Hematopoietic multipotent progenitor cell treated with erythropoietin and hydrocortisone succinate and interleukin-3 and kit ligand, for 6 days (in vitro differentiated cells): ENCODE measurements at regions not wholly inside any gene's neighbourhood (a gene's known extent, or its start where the extent isn't known, plus 50 kb on each side); places are given as distances from the start of the nearest gene placed in this dataset.

Experiments used
- DNase-seq: peaks from one replicate; pipeline ENCODE4 v3.0.0-alpha.2; 2015

GRCh38 chr2:239864247-239865058 is 160.7 kb downstream of the NDUFA10 start:
- no peak for DNase-seq

GRCh38 chr2:239862613-239863012 is 162.5 kb downstream of the NDUFA10 start:
- no peak for DNase-seq

GRCh38 chr2:239858179-239858578 is 167.0 kb downstream of the NDUFA10 start:
- no peak for DNase-seq

GRCh38 chr2:239857591-239857990 is 167.6 kb downstream of the NDUFA10 start:
- no peak for DNase-seq

- no peak for DNase-seq
Observed at GRCh38 chr2:239856620-239857285, 168.4 kb downstream of the NDUFA10 start.

GRCh38 chr2:239855863-239856587 is 169.1 kb downstream of the NDUFA10 start:
- DNase-seq, result no peak

GRCh38 chr2:239854596-239854995 is 170.5 kb downstream of the NDUFA10 start:
- no peak for DNase-seq

GRCh38 chr2:239853706-239854327 is 171.3 kb downstream of the NDUFA10 start:
- DNase-seq, result no peak

GRCh38 chr2:239853121-239853520 is 172.0 kb downstream of the NDUFA10 start:
- DNase-seq, result no peak

- no peak for DNase-seq
Observed at GRCh38 chr2:239852272-239852671, 172.9 kb downstream of the NDUFA10 start.

- DNase-seq, result no peak
Observed at GRCh38 chr2:239846789-239847676, 178.1 kb downstream of the NDUFA10 start.

- no peak for DNase-seq
Observed at GRCh38 chr2:239845968-239846367, 179.2 kb downstream of the NDUFA10 start.

GRCh38 chr2:239839306-239839705 is 185.8 kb downstream of the NDUFA10 start:
- no peak for DNase-seq

- DNase-seq, result no peak
Observed at GRCh38 chr2:239836021-239836765, 188.9 kb downstream of the NDUFA10 start.

GRCh38 chr2:239835056-239835455 is 190.1 kb downstream of the NDUFA10 start:
- no peak for DNase-seq

GRCh38 chr2:239834143-239834542 is 191.0 kb downstream of the NDUFA10 start:
- DNase-seq, result no peak

GRCh38 chr2:239833269-239834109 is 191.7 kb downstream of the NDUFA10 start:
- DNase-seq, result no peak

- DNase-seq, result no peak
Observed at GRCh38 chr2:239832490-239833268, 192.5 kb downstream of the NDUFA10 start.

- DNase-seq, result no peak
Observed at GRCh38 chr2:239831861-239832489, 193.2 kb downstream of the NDUFA10 start.
